H9 (cell line): ENCODE measurements at regions not wholly inside any gene's neighbourhood (a gene's known extent, or its start where the extent isn't known, plus 50 kb on each side); places are given as distances from the start of the nearest gene placed in this dataset.

Experiments
- DNase-seq: peaks from one replicate; pipeline ENCODE4 v3.0.0-alpha.2; 2017
- H2AFZ ChIP-seq: one replicate; pipeline ENCODE4 v1.6.1; 2013; ENCODE audit warnings: mild to moderate bottlenecking, low read length, control low read depth, moderate library complexity
- H2AK5ac ChIP-seq: 2 replicates; pipeline ENCODE4 v1.6.1; 2013; ENCODE audit warnings: low read length, control low read depth, mixed read lengths; ENCODE audit not compliant: insufficient read length
- H2BK120ac ChIP-seq: one replicate; pipeline ENCODE4 v1.6.1; 2013; ENCODE audit warnings: low read depth, mild to moderate bottlenecking, low read length, control low read depth, inconsistent platforms; ENCODE audit not compliant: poor library complexity, severe bottlenecking
- H2BK12ac ChIP-seq: 2 replicates; pipeline ENCODE4 v1.6.1; 2013; ENCODE audit warnings: low read length, control low read depth, mixed read lengths, low read depth; ENCODE audit not compliant: insufficient read length
- H2BK15ac ChIP-seq: 2 replicates; pipeline ENCODE4 v1.6.1; 2013; ENCODE audit warnings: low read depth, low read length, control low read depth
- H2BK20ac ChIP-seq: one replicate; pipeline ENCODE4 v1.6.1; 2013; ENCODE audit warnings: low read depth, mild to moderate bottlenecking, low read length, control low read depth, inconsistent platforms; ENCODE audit not compliant: poor library complexity, severe bottlenecking
- H2BK5ac ChIP-seq: 2 replicates; pipeline ENCODE4 v1.6.1; 2013; ENCODE audit warnings: low read length, control low read depth, mixed read lengths; ENCODE audit not compliant: insufficient read length
- H3K14ac ChIP-seq: 2 replicates; pipeline ENCODE4 v1.6.1; 2013; ENCODE audit warnings: low read length, control low read depth; ENCODE audit not compliant: insufficient read depth
- H3K18ac ChIP-seq: 2 replicates; pipeline ENCODE4 v1.6.1; 2013; ENCODE audit warnings: low read depth, mild to moderate bottlenecking, mixed read lengths, low read length, control low read depth; ENCODE audit not compliant: insufficient read length
- H3K23ac ChIP-seq: 2 replicates; pipeline ENCODE4 v1.6.1; 2013; ENCODE audit warnings: low read length, control low read depth, mixed read lengths, low read depth; ENCODE audit not compliant: insufficient read length
- H3K23me2 ChIP-seq: 2 replicates; pipeline ENCODE4 v1.6.1; 2013; ENCODE audit warnings: low read depth, mild to moderate bottlenecking, mixed read lengths, low read length, control low read depth; ENCODE audit not compliant: insufficient read length, poor library complexity, severe bottlenecking
- H3K27ac ChIP-seq: 2 replicates; pipeline ENCODE4 v1.5.1; 2013; ENCODE audit warnings: low read length, control low read depth, mixed read lengths, low read depth; ENCODE audit not compliant: insufficient read length
- H3K27me3 ChIP-seq: 2 replicates; pipeline ENCODE4 v1.6.1; 2013; ENCODE audit warnings: low read length, control low read depth, inconsistent platforms; ENCODE audit not compliant: insufficient read depth
- H3K4ac ChIP-seq: 2 replicates; pipeline ENCODE4 v1.6.1; 2013; ENCODE audit warnings: low read depth, mild to moderate bottlenecking, control low read depth, inconsistent platforms, low read length, moderate library complexity
- H3K4me1 ChIP-seq: 2 replicates; pipeline ENCODE4 v1.6.1; 2013; ENCODE audit warnings: low read length, control low read depth, inconsistent platforms; ENCODE audit not compliant: insufficient read depth
- H3K4me2 ChIP-seq: 2 replicates; pipeline ENCODE4 v1.6.1; 2013; ENCODE audit warnings: low read length, control low read depth, mixed read lengths; ENCODE audit not compliant: insufficient read length, insufficient read depth
- H3K56ac ChIP-seq: 2 replicates; pipeline ENCODE4 v1.6.1; 2013; ENCODE audit warnings: low read depth, mild to moderate bottlenecking, mixed read lengths, low read length, control low read depth; ENCODE audit not compliant: insufficient read length
- H3K79me1 ChIP-seq: 2 replicates; pipeline ENCODE4 v1.6.1; 2013; ENCODE audit warnings: low read depth, mild to moderate bottlenecking, moderate library complexity, low read length, control low read depth, inconsistent platforms; ENCODE audit not compliant: insufficient read depth, poor library complexity, severe bottlenecking
- H3K79me2 ChIP-seq: 2 replicates; pipeline ENCODE4 v1.6.1; 2013; ENCODE audit warnings: low read length, control low read depth, inconsistent platforms; ENCODE audit not compliant: insufficient read depth
- H3K9ac ChIP-seq: 2 replicates; pipeline ENCODE4 v1.6.1; 2013; ENCODE audit warnings: low read length, control low read depth, mixed read lengths; ENCODE audit not compliant: insufficient read length; ENCODE audit errors: extremely low read depth
- H3K9me3 ChIP-seq: one replicate; pipeline ENCODE4 v1.6.1; 2013; ENCODE audit warnings: low read depth, low read length, inconsistent platforms; ENCODE audit not compliant: control insufficient read depth
- H3T11ph ChIP-seq: one replicate; pipeline ENCODE4 v1.6.1; 2013; ENCODE audit warnings: mild to moderate bottlenecking, low read length, control low read depth, inconsistent platforms
- H4K20me1 ChIP-seq: one replicate; pipeline ENCODE4 v1.6.1; 2013; ENCODE audit not compliant: control insufficient read depth, insufficient read length, insufficient read depth
- H4K5ac ChIP-seq: 2 replicates; pipeline ENCODE4 v1.6.1; 2013; ENCODE audit warnings: low read depth, mild to moderate bottlenecking, mixed read lengths, low read length, control low read depth; ENCODE audit not compliant: insufficient read length
- H4K8ac ChIP-seq: replicated peaks from 2 replicates; pipeline ENCODE4 v1.6.1; 2013; ENCODE audit warnings: low read length, control low read depth, mixed read lengths, low read depth; ENCODE audit not compliant: insufficient read length
- H4K91ac ChIP-seq: 2 replicates; pipeline ENCODE4 v1.6.1; 2013; ENCODE audit warnings: low read depth, mild to moderate bottlenecking, moderate library complexity, mixed read lengths, low read length, control low read depth; ENCODE audit not compliant: insufficient read length
- H3K27ac Mint-ChIP-seq, 3 experiments: 2 replicates in 2 of 3; 3 replicates in 1 of 3; pipeline ENCODE4 v1.8.0; 2020 to 2021; ENCODE audit warnings: mixed read lengths in 3 of 3, mild to moderate bottlenecking in 1 of 3, moderate library complexity in 1 of 3
- H3K27me3 Mint-ChIP-seq: 2 replicates; pipeline ENCODE4 v1.8.0; 2021; ENCODE audit warnings: low read depth, mild to moderate bottlenecking, moderate library complexity, mixed read lengths
- H3K36me3 Mint-ChIP-seq, 3 experiments: 2 replicates in 2 of 3; 3 replicates in 1 of 3; pipeline ENCODE4 v1.8.0; 2020 to 2021; ENCODE audit warnings: low read depth in 3 of 3, mixed read lengths in 3 of 3; ENCODE audit not compliant: insufficient read depth in 1 of 3
- H3K4me1 Mint-ChIP-seq, 2 experiments: 2 replicates each; pipeline ENCODE4 v1.8.0; 2020; ENCODE audit warnings: mixed read lengths in 2 of 2
- H3K4me3 Mint-ChIP-seq, 2 experiments: 2 replicates in 1 of 2; 3 replicates in 1 of 2; pipeline ENCODE4 v1.8.0; 2020 to 2021; ENCODE audit warnings: mild to moderate bottlenecking in 2 of 2, mixed read lengths in 2 of 2, moderate library complexity in 1 of 2
- H3K9me3 Mint-ChIP-seq, 2 experiments: 2 replicates in 1 of 2; 3 replicates in 1 of 2; pipeline ENCODE4 v1.8.0; 2020; ENCODE audit warnings: mild to moderate bottlenecking in 2 of 2, mixed read lengths in 2 of 2, moderate library complexity in 1 of 2
- CTCF ChIP-seq: fragments of 200-600 bp; sonication (generic); conservative IDR thresholded peaks from 3 replicates; pipeline ENCODE4 v1.8.0; 2021; ENCODE audit warnings: antibody characterized with exemption, mild to moderate bottlenecking
- WGBS: extraction: QIAGEN DNeasy Blood & Tissue Kit; methylation state at CpG from one replicate; pipeline ENCODE4 v1.1.7; 2013; ENCODE audit warnings: missing lambda C conversion rate, low lambda C conversion rate, mixed read lengths; ENCODE audit not compliant: insufficient read length; ENCODE audit errors: extremely low coverage; 5-methylcytosine and 5-hydroxymethylcytosine counted together

GRCh38 chr11:32216749-32217148 is 125.9 kb downstream of the RCN1 start:
- H3K23ac ChIP-seq = no peak overlapping the region
- peaks cover 5 to 19% of the 10 kb centered on the region in 2 experiments; a peak in 3 of 4 replicates for H3K4me1 Mint-ChIP-seq
- WGBS = no CpG with 5 or more reads among the region's 4 CpGs

More at GRCh38 chr11:32216749-32217148, 125.9 kb downstream of the RCN1 start:
- no peak for TF ChIP-seq CTCF
- H3K9ac ChIP-seq = no peak overlapping the region
- no peak for DNase-seq
- no peaks in the 10 kb centered on the region for H3K4me1 ChIP-seq
- no peak overlapping the region for H3K14ac ChIP-seq
- no peak overlapping the region for H2BK12ac ChIP-seq
- H2AK5ac ChIP-seq = no peak overlapping the region
- H2AFZ ChIP-seq = no peak overlapping the region
- no peak overlapping the region for H3K56ac ChIP-seq
- H3K9me3 ChIP-seq = no peaks in the 10 kb centered on the region
- no peak overlapping the region for H2BK15ac ChIP-seq
- H3K9me3 Mint-ChIP-seq = no peaks in the 10 kb centered on the region
- H3K4me2 ChIP-seq = no peak overlapping the region
- H3K27ac ChIP-seq = no peak overlapping the region
- no peaks in the 10 kb centered on the region for H3K27me3 ChIP-seq
- H2BK20ac ChIP-seq = no peak overlapping the region
- H3K36me3 Mint-ChIP-seq = no peaks in the 10 kb centered on the region
- H3K4me3 Mint-ChIP-seq = no peak overlapping the region
- H2BK5ac ChIP-seq = no peak overlapping the region
- H4K8ac ChIP-seq = no peak overlapping the region
- H3K23me2 ChIP-seq = no peaks in the 10 kb centered on the region
- H4K5ac ChIP-seq = no peak overlapping the region
- no peaks in the 10 kb centered on the region for H3K79me2 ChIP-seq
- H3K18ac ChIP-seq = no peak overlapping the region
- H3K79me1 ChIP-seq = no peaks in the 10 kb centered on the region
- H3K27ac Mint-ChIP-seq = no peak overlapping the region; a peak in 1 of 7 replicates
- no peak overlapping the region for H4K91ac ChIP-seq
- no peak overlapping the region for H3T11ph ChIP-seq
- no peak overlapping the region for H3K4ac ChIP-seq
- no peak overlapping the region for H2BK120ac ChIP-seq
- no peaks in the 10 kb centered on the region for H4K20me1 ChIP-seq
- no peaks in the 10 kb centered on the region for H3K27me3 Mint-ChIP-seq
